HL-60 (cell line): ENCODE measurements at regions not wholly inside any gene's neighbourhood (a gene's known extent, or its start where the extent isn't known, plus 50 kb on each side); places are given as distances from the start of the nearest gene placed in this dataset.

Experiments used
- POLR2AphosphoS5 ChIP-seq: IDR thresholded peaks from 2 replicates; pipeline ENCODE4 v1.6.1; 2012; ENCODE audit warnings: low read depth
- TF ChIP-seq, protein P1 (sequence below): IDR thresholded peaks from 2 replicates; pipeline ENCODE4 v1.6.1; 2012; ENCODE audit warnings: low read depth; ENCODE audit not compliant: insufficient replicate concordance
- TF ChIP-seq, protein P2 (sequence below): IDR thresholded peaks from one replicate; pipeline ENCODE4 v1.5.1; 2011; ENCODE audit warnings: low read length, control low read depth, inconsistent platforms; ENCODE audit not compliant: insufficient read depth

DNA sequence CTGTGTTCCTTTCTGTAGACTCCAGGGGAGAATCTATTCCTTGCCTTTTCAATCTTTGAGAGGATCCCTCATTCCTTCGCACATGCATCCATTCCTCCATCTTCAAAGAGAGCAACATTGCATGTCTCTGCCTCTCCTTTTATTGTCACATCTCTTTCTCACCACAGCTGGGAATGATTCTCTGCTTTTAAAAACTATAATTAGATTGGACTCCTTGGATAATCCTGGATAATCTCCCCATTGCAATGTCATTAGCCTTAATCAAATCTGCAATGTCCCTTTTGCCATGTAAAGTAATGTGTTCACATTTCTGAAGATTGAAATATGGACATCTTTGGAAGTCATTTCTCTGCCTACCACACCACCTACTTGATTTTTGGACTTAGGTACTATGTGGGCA is 750.1 kb downstream of the COL12A1 start:
- no peak for TF ChIP-seq POLR2AphosphoS5
- TF ChIP-seq, protein P1, sequence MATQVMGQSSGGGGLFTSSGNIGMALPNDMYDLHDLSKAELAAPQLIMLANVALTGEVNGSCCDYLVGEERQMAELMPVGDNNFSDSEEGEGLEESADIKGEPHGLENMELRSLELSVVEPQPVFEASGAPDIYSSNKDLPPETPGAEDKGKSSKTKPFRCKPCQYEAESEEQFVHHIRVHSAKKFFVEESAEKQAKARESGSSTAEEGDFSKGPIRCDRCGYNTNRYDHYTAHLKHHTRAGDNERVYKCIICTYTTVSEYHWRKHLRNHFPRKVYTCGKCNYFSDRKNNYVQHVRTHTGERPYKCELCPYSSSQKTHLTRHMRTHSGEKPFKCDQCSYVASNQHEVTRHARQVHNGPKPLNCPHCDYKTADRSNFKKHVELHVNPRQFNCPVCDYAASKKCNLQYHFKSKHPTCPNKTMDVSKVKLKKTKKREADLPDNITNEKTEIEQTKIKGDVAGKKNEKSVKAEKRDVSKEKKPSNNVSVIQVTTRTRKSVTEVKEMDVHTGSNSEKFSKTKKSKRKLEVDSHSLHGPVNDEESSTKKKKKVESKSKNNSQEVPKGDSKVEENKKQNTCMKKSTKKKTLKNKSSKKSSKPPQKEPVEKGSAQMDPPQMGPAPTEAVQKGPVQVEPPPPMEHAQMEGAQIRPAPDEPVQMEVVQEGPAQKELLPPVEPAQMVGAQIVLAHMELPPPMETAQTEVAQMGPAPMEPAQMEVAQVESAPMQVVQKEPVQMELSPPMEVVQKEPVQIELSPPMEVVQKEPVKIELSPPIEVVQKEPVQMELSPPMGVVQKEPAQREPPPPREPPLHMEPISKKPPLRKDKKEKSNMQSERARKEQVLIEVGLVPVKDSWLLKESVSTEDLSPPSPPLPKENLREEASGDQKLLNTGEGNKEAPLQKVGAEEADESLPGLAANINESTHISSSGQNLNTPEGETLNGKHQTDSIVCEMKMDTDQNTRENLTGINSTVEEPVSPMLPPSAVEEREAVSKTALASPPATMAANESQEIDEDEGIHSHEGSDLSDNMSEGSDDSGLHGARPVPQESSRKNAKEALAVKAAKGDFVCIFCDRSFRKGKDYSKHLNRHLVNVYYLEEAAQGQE = no peak
- TF ChIP-seq, protein P2, sequence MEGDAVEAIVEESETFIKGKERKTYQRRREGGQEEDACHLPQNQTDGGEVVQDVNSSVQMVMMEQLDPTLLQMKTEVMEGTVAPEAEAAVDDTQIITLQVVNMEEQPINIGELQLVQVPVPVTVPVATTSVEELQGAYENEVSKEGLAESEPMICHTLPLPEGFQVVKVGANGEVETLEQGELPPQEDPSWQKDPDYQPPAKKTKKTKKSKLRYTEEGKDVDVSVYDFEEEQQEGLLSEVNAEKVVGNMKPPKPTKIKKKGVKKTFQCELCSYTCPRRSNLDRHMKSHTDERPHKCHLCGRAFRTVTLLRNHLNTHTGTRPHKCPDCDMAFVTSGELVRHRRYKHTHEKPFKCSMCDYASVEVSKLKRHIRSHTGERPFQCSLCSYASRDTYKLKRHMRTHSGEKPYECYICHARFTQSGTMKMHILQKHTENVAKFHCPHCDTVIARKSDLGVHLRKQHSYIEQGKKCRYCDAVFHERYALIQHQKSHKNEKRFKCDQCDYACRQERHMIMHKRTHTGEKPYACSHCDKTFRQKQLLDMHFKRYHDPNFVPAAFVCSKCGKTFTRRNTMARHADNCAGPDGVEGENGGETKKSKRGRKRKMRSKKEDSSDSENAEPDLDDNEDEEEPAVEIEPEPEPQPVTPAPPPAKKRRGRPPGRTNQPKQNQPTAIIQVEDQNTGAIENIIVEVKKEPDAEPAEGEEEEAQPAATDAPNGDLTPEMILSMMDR = no peak
